Ascending aorta (tissue), 2 donors: ENCODE measurements at regions not wholly inside any gene's neighbourhood (a gene's known extent, or its start where the extent isn't known, plus 50 kb on each side); places are given as distances from the start of the nearest gene placed in this dataset.
"Not testable (repeated sequence)": the region's sequence is repeated elsewhere in the genome, so short reads cannot be mapped to it uniquely, and the experiment has no call there.

Experiments
- DNase-seq, 2 donors: peaks; one replicate each; pipeline ENCODE4 v3.0.0-alpha.2; 2019; ENCODE audit warnings: low spot score in 2 of 2
- H3K27ac ChIP-seq, 2 donors: fragments of 200-600 bp; sonication (generic); one replicate each; pipeline ENCODE4 v1.5.1; 2016 to 2017; ENCODE audit warnings: mild to moderate bottlenecking in 1 of 2
- H3K27me3 ChIP-seq: fragments of 200-600 bp; sonication (generic); one replicate; pipeline ENCODE4 v1.5.1; 2017
- H3K36me3 ChIP-seq, 2 donors: fragments of 200-600 bp; sonication (generic); one replicate each; pipeline ENCODE4 v1.5.1; 2016
- H3K4me1 ChIP-seq, 2 donors: fragments of 200-600 bp; sonication (generic); one replicate each; pipeline ENCODE4 v1.5.1; 2016 to 2017; ENCODE audit warnings: mild to moderate bottlenecking in 1 of 2
- H3K4me3 ChIP-seq, 2 donors: fragments of 200-600 bp; sonication (generic); one replicate each; pipeline ENCODE4 v1.5.1; 2016 to 2017; ENCODE audit warnings: mild to moderate bottlenecking in 1 of 2
- H3K9me3 ChIP-seq, 2 donors: fragments of 200-600 bp; sonication (generic); one replicate each; pipeline ENCODE4 v1.5.1; 2016
- CTCF ChIP-seq, 3 experiments: fragments of 200-600 bp in 2 of 3; fragments of 450-650 bp in 1 of 3; sonication (generic) in 2 of 3; IDR thresholded peaks; one replicate each; pipeline ENCODE4 v1.5.1; 2016 to 2019; ENCODE audit warnings: antibody characterized with exemption in 3 of 3, mild to moderate bottlenecking in 1 of 3, moderate library complexity in 1 of 3
- intact Hi-C: fragments of 100-400 bp; cut with DNase I; formaldehyde crosslinking; loops from one replicate; pipeline ENCODE4 v1.15.1; 2023

DNA sequence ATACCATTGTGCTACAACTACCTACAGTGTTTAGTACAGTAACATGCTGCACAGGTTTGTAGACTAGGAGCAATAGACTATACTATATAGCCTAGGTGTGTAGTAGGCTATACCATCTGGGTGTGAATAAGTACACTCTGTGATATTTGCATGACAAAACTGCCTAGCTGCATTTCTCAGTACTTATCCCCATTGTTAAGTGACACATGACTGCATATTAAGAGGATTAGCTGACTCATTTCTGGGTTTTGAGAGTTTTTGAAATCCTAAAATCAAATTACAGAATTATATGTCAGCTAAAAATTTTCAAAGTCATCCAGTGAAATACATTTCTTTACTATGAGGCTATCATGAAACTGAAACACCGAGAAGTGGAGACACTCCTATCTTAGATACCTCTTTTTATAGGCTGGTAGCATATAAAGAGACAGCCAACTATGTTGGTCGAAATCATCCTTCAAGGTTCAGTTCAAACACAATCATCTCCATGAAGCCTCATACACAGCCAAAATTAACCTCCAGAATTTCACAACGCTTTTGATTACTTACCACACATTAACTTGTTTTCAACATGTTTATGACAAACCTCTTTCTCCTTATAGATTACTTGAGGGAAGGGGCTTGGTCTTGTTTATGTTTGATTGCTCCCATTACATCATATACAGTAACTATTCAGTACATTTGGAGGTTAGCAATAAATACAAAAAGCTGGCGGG is 89.8 kb upstream of the ANK3 start:
- Histone ChIP-seq H3K27ac (no peak overlapping the region), H3K4me1 (no peaks in the 10 kb centered on the region), H3K27me3 (no peaks in the 10 kb centered on the region), H3K4me3 (no peak overlapping the region), H3K9me3 (no peaks in the 10 kb centered on the region), H3K36me3 (no peaks in the 10 kb centered on the region)
- intact Hi-C loops: loop anchor here (2.0 kb wide), 1 partner anchor 33 kb away; no protein-coding TSS in a partner anchor
- no peak for TF ChIP-seq CTCF (IDR thresholded peaks at IDR 0.05)
- no peak for DNase-seq

GRCh38 chr10:60476451-60476850 is 86.8 kb upstream of the ANK3 start:
- no peak for DNase-seq
- intact Hi-C loops: no loop called here

DNA sequence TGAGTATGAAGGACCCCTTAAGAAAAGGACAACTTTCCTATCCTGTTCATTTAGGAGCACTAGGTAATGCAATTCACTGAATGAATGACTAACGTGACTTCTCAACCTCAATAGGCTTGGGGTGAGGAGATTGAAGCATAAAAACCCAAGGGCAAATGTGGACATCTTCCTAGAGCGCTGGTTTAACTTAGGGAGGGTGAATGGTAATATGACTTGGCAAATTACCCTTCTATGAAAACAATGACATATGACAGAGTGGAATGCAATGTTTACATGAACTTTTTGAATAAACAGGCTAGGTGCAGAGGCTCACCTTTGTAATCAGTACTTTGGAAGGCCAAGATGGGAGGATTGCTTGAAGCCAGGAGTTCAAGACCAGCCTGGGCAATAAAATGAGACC is 83.9 kb upstream of the ANK3 start:
- no peaks in the 10 kb centered on the region for H3K4me1 ChIP-seq
- no peaks in the 10 kb centered on the region for H3K9me3 ChIP-seq
- no peak for TF ChIP-seq CTCF (IDR thresholded peaks at IDR 0.05)
- no peaks in the 10 kb centered on the region for H3K36me3 ChIP-seq
- H3K4me3 ChIP-seq: no peak overlapping the region
- H3K27me3 ChIP-seq: no peaks in the 10 kb centered on the region
- H3K27ac ChIP-seq: no peak overlapping the region
- DNase-seq: no peak
- intact Hi-C loops: no loop called here

More at GRCh38 chr10:60476451-60476850, 86.8 kb upstream of the ANK3 start:
- Histone ChIP-seq H3K27ac (no peak overlapping the region), H3K4me1 (no peaks in the 10 kb centered on the region), H3K36me3 (no peaks in the 10 kb centered on the region), H3K27me3 (no peaks in the 10 kb centered on the region), H3K9me3 (no peaks in the 10 kb centered on the region), H3K4me3 (no peak overlapping the region)
- no peak for TF ChIP-seq CTCF (IDR thresholded peaks at IDR 0.05)

DNA sequence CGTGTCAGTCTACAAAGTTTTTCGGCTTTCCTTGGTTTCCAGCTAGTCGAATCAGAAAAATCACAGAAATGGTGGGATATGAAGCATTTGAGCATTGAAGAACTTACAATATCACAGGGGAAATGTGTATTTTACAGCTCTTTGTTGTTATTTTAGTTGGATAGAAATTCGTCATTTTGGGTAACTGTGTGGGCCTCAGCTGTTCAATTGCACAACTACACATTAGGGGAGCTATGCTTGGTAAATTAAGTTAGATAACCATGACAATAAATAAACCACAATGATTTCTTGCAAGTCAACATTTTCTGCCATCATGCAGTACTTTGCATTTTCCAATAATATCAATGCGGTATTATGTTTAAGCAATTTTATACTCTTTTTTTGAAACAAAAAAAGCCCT is 80.4 kb upstream of the ANK3 start:
- Histone ChIP-seq H3K9me3 (no peaks in the 10 kb centered on the region), H3K27me3 (no peaks in the 10 kb centered on the region), H3K36me3 (no peaks in the 10 kb centered on the region), H3K4me3 (no peak overlapping the region), H3K4me1 (no peaks in the 10 kb centered on the region), H3K27ac (no peak overlapping the region)
- DNase-seq: no peak
- intact Hi-C loops: no loop called here
- no peak for TF ChIP-seq CTCF (IDR thresholded peaks at IDR 0.05)

GRCh38 chr10:60469147-60469546 is 79.5 kb upstream of the ANK3 start:
- H3K36me3 ChIP-seq, intact Hi-C loops, DNase-seq, H3K27ac ChIP-seq, H3K9me3 ChIP-seq, H3K4me3 ChIP-seq, H3K4me1 ChIP-seq, H3K27me3 ChIP-seq: not testable (repeated sequence)

DNA sequence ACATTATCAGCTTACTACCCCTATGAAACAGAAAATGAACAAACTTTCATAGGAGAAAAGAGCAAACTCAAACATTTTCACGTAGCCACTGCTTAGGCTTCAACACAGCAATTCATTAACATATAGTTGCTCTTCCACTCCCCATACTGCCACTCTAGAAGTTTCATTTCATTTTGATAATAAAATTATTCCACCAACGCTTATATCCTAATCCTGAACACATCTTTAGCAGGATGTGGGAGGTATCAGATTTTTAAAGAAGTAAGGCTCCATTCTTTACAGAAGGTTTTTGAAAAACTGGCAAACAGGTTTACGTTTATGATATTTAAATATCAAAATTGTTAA is 77.5 kb upstream of the ANK3 start:
- no peak for TF ChIP-seq CTCF (IDR thresholded peaks at IDR 0.05)
- Histone ChIP-seq H3K36me3 (no peaks in the 10 kb centered on the region), H3K4me3 (no peak overlapping the region), H3K27me3 (no peaks in the 10 kb centered on the region), H3K9me3 (no peaks in the 10 kb centered on the region), H3K4me1 (no peaks in the 10 kb centered on the region), H3K27ac (no peak overlapping the region)
- intact Hi-C loops: no loop called here
- DNase-seq: no peak
